ENCODE measurements at regions not wholly inside any gene's neighbourhood (a gene's known extent, or its start where the extent isn't known, plus 50 kb on each side); places are given as distances from the start of the nearest gene placed in this dataset.

DNA sequence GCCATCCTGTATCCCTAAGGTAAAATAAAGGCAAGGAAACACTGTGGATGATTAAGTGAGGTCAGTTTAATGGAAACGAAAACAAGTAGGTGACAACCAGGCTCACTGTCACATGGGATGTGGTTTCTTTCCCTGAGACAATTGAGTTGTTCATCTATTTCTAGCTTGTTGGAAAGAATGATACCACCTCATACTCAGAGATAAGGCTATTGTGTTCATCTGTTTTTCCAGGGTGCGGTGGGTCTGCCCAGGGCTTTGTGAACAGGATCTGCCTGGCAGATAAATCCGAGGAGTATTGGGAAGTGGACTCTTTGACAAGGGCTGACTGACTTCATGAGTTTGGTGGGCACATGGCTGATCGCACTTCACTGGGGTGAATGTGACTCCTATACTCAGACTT, 80.8 kb upstream of the TIAM2 start:
- TF ChIP-seq, protein P1, sequence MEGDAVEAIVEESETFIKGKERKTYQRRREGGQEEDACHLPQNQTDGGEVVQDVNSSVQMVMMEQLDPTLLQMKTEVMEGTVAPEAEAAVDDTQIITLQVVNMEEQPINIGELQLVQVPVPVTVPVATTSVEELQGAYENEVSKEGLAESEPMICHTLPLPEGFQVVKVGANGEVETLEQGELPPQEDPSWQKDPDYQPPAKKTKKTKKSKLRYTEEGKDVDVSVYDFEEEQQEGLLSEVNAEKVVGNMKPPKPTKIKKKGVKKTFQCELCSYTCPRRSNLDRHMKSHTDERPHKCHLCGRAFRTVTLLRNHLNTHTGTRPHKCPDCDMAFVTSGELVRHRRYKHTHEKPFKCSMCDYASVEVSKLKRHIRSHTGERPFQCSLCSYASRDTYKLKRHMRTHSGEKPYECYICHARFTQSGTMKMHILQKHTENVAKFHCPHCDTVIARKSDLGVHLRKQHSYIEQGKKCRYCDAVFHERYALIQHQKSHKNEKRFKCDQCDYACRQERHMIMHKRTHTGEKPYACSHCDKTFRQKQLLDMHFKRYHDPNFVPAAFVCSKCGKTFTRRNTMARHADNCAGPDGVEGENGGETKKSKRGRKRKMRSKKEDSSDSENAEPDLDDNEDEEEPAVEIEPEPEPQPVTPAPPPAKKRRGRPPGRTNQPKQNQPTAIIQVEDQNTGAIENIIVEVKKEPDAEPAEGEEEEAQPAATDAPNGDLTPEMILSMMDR (conservative IDR thresholded peaks at IDR 0.05; ENCODE audit: low read length): no peak
- TF ChIP-seq EZH2phosphoT487 (IDR thresholded peaks at IDR 0.05; ENCODE audit: borderline replicate concordance, low read depth, low read length): no peak

Measured in OCI-LY7 (cell line).